Thoracic aorta (tissue), 2 donors: ENCODE measurements at regions not wholly inside any gene's neighbourhood (a gene's known extent, or its start where the extent isn't known, plus 50 kb on each side); places are given as distances from the start of the nearest gene placed in this dataset.

Source experiments
- ATAC-seq: fragments of 150-250 bp; one replicate; pipeline ENCODE4 v1.8.0; 2017; ENCODE audit warnings: low read depth; ENCODE audit not compliant: insufficient number of reproducible peaks, low FRiP score
- DNase-seq: peaks from one replicate; pipeline ENCODE4 v3.0.0-alpha.2; 2020; ENCODE audit warnings: low spot score
- H3K27ac ChIP-seq, 2 donors: fragments of 200-600 bp; sonication (generic); 1 replicate in 1 of 2; 2 replicates in 1 of 2; pipeline ENCODE4 v1.5.1; 2016; ENCODE audit warnings: mild to moderate bottlenecking in 2 of 2, moderate library complexity in 2 of 2
- H3K27me3 ChIP-seq: fragments of 200-600 bp; sonication (generic); replicated peaks from 2 replicates; pipeline ENCODE4 v1.6.0; 2016; ENCODE audit warnings: mild to moderate bottlenecking; ENCODE audit not compliant: insufficient read depth
- H3K36me3 ChIP-seq: fragments of 200-600 bp; sonication (generic); one replicate; pipeline ENCODE4 v1.5.1; 2016
- H3K4me1 ChIP-seq, 2 donors: fragments of 200-600 bp; sonication (generic); 1 replicate in 1 of 2; 2 replicates in 1 of 2; pipeline versions ENCODE4 v1.5.1 to v1.6.0; 2016; ENCODE audit warnings: low read depth in 2 of 2, mild to moderate bottlenecking in 1 of 2; ENCODE audit not compliant: control insufficient read depth in 1 of 2
- H3K4me3 ChIP-seq: fragments of 200-600 bp; sonication (generic); 2 replicates; pipeline ENCODE4 v1.5.1; 2016; ENCODE audit warnings: mild to moderate bottlenecking
- H3K9me3 ChIP-seq: fragments of 200-600 bp; sonication (generic); 2 replicates; pipeline ENCODE4 v1.5.1; 2016
- CTCF ChIP-seq: fragments of 200-600 bp; sonication (generic); IDR thresholded peaks from one replicate; pipeline ENCODE4 v1.5.1; 2019; ENCODE audit warnings: antibody characterized with exemption

- no peaks in the 10 kb centered on the region for H3K4me1 ChIP-seq
- H3K36me3 ChIP-seq: no peaks in the 10 kb centered on the region
- H3K9me3 ChIP-seq: no peaks in the 10 kb centered on the region
- TF ChIP-seq CTCF: no peak
- DNase-seq: no peak
- no peak for ATAC-seq
- H3K4me3 ChIP-seq: no peak overlapping the region
- no peak overlapping the region for H3K27ac ChIP-seq
- no peaks in the 10 kb centered on the region for H3K27me3 ChIP-seq
These were observed 215.8 kb upstream of the ITGA4 start for GRCh38 chr2:181241366-181241765.

GRCh38 chr2:181241797-181242196 lies 215.4 kb upstream of the ITGA4 start:
- H3K9me3 ChIP-seq: no peaks in the 10 kb centered on the region
- no peak overlapping the region for H3K27ac ChIP-seq
- no peak for ATAC-seq
- no peaks in the 10 kb centered on the region for H3K27me3 ChIP-seq
- no peak for TF ChIP-seq CTCF
- no peaks in the 10 kb centered on the region for H3K4me1 ChIP-seq
- no peak for DNase-seq
- no peak overlapping the region for H3K4me3 ChIP-seq
- no peaks in the 10 kb centered on the region for H3K36me3 ChIP-seq

GRCh38 chr2:181242262-181242661 lies 214.9 kb upstream of the ITGA4 start:
- ATAC-seq (no peak), DNase-seq (no peak)
- Histone ChIP-seq H3K4me3 (no peak overlapping the region), H3K4me1 (no peaks in the 10 kb centered on the region), H3K36me3 (no peaks in the 10 kb centered on the region), H3K27me3 (no peaks in the 10 kb centered on the region), H3K27ac (no peak overlapping the region), H3K9me3 (no peaks in the 10 kb centered on the region)
- TF ChIP-seq CTCF: no peak

GRCh38 chr2:181243319-181243718 lies 213.9 kb upstream of the ITGA4 start:
- no peak overlapping the region for H3K27ac ChIP-seq
- no peaks in the 10 kb centered on the region for H3K4me1 ChIP-seq
- H3K9me3 ChIP-seq: no peaks in the 10 kb centered on the region
- DNase-seq (no peak), ATAC-seq (no peak)
- no peak overlapping the region for H3K4me3 ChIP-seq
- H3K27me3 ChIP-seq: no peaks in the 10 kb centered on the region
- no peaks in the 10 kb centered on the region for H3K36me3 ChIP-seq
- no peak for TF ChIP-seq CTCF

GRCh38 chr2:181250691-181251090 lies 206.5 kb upstream of the ITGA4 start:
- no peaks in the 10 kb centered on the region for H3K36me3 ChIP-seq
- no peak overlapping the region for H3K27ac ChIP-seq
- H3K4me3 ChIP-seq: no peak overlapping the region
- H3K27me3 ChIP-seq: no peaks in the 10 kb centered on the region
- no peaks in the 10 kb centered on the region for H3K4me1 ChIP-seq
- DNase-seq (no peak), ATAC-seq (no peak)
- no peak for TF ChIP-seq CTCF
- H3K9me3 ChIP-seq: no peaks in the 10 kb centered on the region
